Activated T-helper 9 cell treated with anti-CD3 and anti-CD28 coated beads, Interleukin-2, amount 50 U/mL, for 16 hours (primary cell): ENCODE measurements at regions not wholly inside any gene's neighbourhood (a gene's known extent, or its start where the extent isn't known, plus 50 kb on each side); places are given as distances from the start of the nearest gene placed in this dataset.

Experiments
- DNase-seq: peaks from one replicate; pipeline ENCODE4 v3.0.0-alpha.2; 2020; ENCODE audit warnings: low read depth

GRCh38 chr3:124444075-124444474, 286.2 kb upstream of the UMPS start:
- no peak for DNase-seq

GRCh38 chr3:124444896-124445295, 285.4 kb upstream of the UMPS start:
- no peak for DNase-seq

- no peak for DNase-seq
Observed at GRCh38 chr3:124447845-124448244, 282.4 kb upstream of the UMPS start.

GRCh38 chr3:124448954-124449353, 281.3 kb upstream of the UMPS start:
- DNase-seq = no peak

GRCh38 chr3:124450366-124450765, 279.9 kb upstream of the UMPS start:
- no peak for DNase-seq

- no peak for DNase-seq
Observed at GRCh38 chr3:124451630-124452317, 278.5 kb upstream of the UMPS start.

GRCh38 chr3:124453189-124453588, 277.1 kb upstream of the UMPS start:
- DNase-seq = no peak

- DNase-seq = no peak
Observed at GRCh38 chr3:124455891-124456290, 274.4 kb upstream of the UMPS start.

- no peak for DNase-seq
Observed at GRCh38 chr3:124456506-124456905, 273.7 kb upstream of the UMPS start.

- no peak for DNase-seq
Observed at GRCh38 chr3:124459678-124460077, 270.6 kb upstream of the UMPS start.

GRCh38 chr3:124461126-124461525, 269.1 kb upstream of the UMPS start:
- DNase-seq = no peak

GRCh38 chr3:124461838-124462632, 268.2 kb upstream of the UMPS start:
- no peak for DNase-seq

- no peak for DNase-seq
Observed at GRCh38 chr3:124463234-124463633, 267.0 kb upstream of the UMPS start.

- DNase-seq = no peak
Observed at GRCh38 chr3:124467980-124468902, 262.0 kb upstream of the UMPS start.

GRCh38 chr3:124469555-124469954, 260.7 kb upstream of the UMPS start:
- no peak for DNase-seq

GRCh38 chr3:124478830-124479229, 251.4 kb upstream of the UMPS start:
- no peak for DNase-seq

- no peak for DNase-seq
Observed at GRCh38 chr3:124483915-124484470, 246.3 kb upstream of the UMPS start.

GRCh38 chr3:124486324-124486723, 243.9 kb upstream of the UMPS start:
- DNase-seq = no peak

GRCh38 chr3:124489506-124489905, 240.7 kb upstream of the UMPS start:
- no peak for DNase-seq

GRCh38 chr3:124491098-124491497, 239.2 kb upstream of the UMPS start:
- DNase-seq = no peak

- no peak for DNase-seq
Observed at GRCh38 chr3:124491875-124492274, 238.4 kb upstream of the UMPS start.

- DNase-seq = no peak
Observed at GRCh38 chr3:124492824-124493223, 237.4 kb upstream of the UMPS start.
